ENCODE measurements at regions not wholly inside any gene's neighbourhood (a gene's known extent, or its start where the extent isn't known, plus 50 kb on each side); places are given as distances from the start of the nearest gene placed in this dataset.

GRCh38 chr3:87333393-87333892, 57.1 kb upstream of the POU1F1 start:
- TF ChIP-seq CTCF (IDR thresholded peaks at IDR 0.05) (no peak), ZFX (IDR thresholded peaks at IDR 0.05; ENCODE audit: borderline replicate concordance) (no peak)
- peak overlapping the region; percentile 64 for H3K27ac ChIP-seq

GRCh38 chr3:87332789-87333188, 56.4 kb upstream of the POU1F1 start:
- peak overlapping the region; percentile 64 for H3K27ac ChIP-seq
- TF ChIP-seq CTCF (IDR thresholded peaks at IDR 0.05): no peak
- TF ChIP-seq ZFX (IDR thresholded peaks at IDR 0.05; ENCODE audit: borderline replicate concordance): no peak

- TF ChIP-seq ZFX (IDR thresholded peaks at IDR 0.05; ENCODE audit: borderline replicate concordance) (no peak), CTCF (IDR thresholded peaks at IDR 0.05) (no peak)
- H3K27ac ChIP-seq: no peak overlapping the region
These were observed 52.7 kb upstream of the POU1F1 start for GRCh38 chr3:87329065-87329464.
